Trophoblast cell (in vitro differentiated cells and primary cell): ENCODE measurements at regions not wholly inside any gene's neighbourhood (a gene's known extent, or its start where the extent isn't known, plus 50 kb on each side); places are given as distances from the start of the nearest gene placed in this dataset.

Experiments
- DNase-seq, 2 donors: peaks; one replicate each; pipeline ENCODE4 v3.0.0-alpha.2; 2016
- H2AFZ ChIP-seq: 2 replicates; pipeline ENCODE4 v1.6.1; 2013; ENCODE audit warnings: low read length, moderate library complexity, mild to moderate bottlenecking; ENCODE audit not compliant: insufficient read depth, poor library complexity
- H2AK5ac ChIP-seq: 2 replicates; pipeline ENCODE4 v1.6.1; 2013; ENCODE audit warnings: mild to moderate bottlenecking, low read length
- H2BK120ac ChIP-seq: 2 replicates; pipeline ENCODE4 v1.6.1; 2013; ENCODE audit warnings: low read length, mild to moderate bottlenecking, moderate library complexity; ENCODE audit not compliant: insufficient read depth, poor library complexity
- H2BK12ac ChIP-seq: 2 replicates; pipeline ENCODE4 v1.6.1; 2013; ENCODE audit warnings: mild to moderate bottlenecking, low read length, moderate library complexity
- H2BK5ac ChIP-seq: 2 replicates; pipeline ENCODE4 v1.6.1; 2013; ENCODE audit warnings: low read length, low read depth, moderate library complexity, mild to moderate bottlenecking; ENCODE audit not compliant: poor library complexity
- H3K14ac ChIP-seq: 2 replicates; pipeline ENCODE4 v1.6.1; 2013; ENCODE audit warnings: mild to moderate bottlenecking, low read length
- H3K18ac ChIP-seq: 2 replicates; pipeline ENCODE4 v1.6.1; 2013; ENCODE audit warnings: mild to moderate bottlenecking, low read length
- H3K23ac ChIP-seq: 2 replicates; pipeline ENCODE4 v1.6.1; 2013; ENCODE audit warnings: low read length
- H3K27ac ChIP-seq: 2 replicates; pipeline ENCODE4 v1.5.1; 2013; ENCODE audit warnings: low read depth, mild to moderate bottlenecking, inconsistent platforms, low read length, moderate library complexity
- H3K27me3 ChIP-seq: 2 replicates; pipeline ENCODE4 v1.6.1; 2013; ENCODE audit warnings: inconsistent platforms, mild to moderate bottlenecking, low read length, moderate library complexity; ENCODE audit not compliant: insufficient read depth
- H3K36me3 ChIP-seq, 2 experiments: 1 replicate in 1 of 2; 2 replicates in 1 of 2; pipeline ENCODE4 v1.6.1; 2013; ENCODE audit warnings: low read length in 2 of 2, mild to moderate bottlenecking in 2 of 2, moderate library complexity in 1 of 2; ENCODE audit not compliant: insufficient read depth in 2 of 2, control insufficient read depth in 1 of 2
- H3K4ac ChIP-seq: 2 replicates; pipeline ENCODE4 v1.6.1; 2013; ENCODE audit warnings: low read depth, mild to moderate bottlenecking, low read length, moderate library complexity
- H3K4me1 ChIP-seq, 2 experiments: 1 replicate in 1 of 2; 2 replicates in 1 of 2; pipeline ENCODE4 v1.6.1; 2013; ENCODE audit warnings: low read length in 2 of 2, mild to moderate bottlenecking in 2 of 2, moderate library complexity in 1 of 2; ENCODE audit not compliant: insufficient read depth in 2 of 2, control insufficient read depth in 1 of 2
- H3K4me2 ChIP-seq: 2 replicates; pipeline ENCODE4 v1.6.1; 2013; ENCODE audit warnings: inconsistent platforms, mild to moderate bottlenecking, low read length, moderate library complexity
- H3K4me3 ChIP-seq: 2 replicates; pipeline ENCODE4 v1.5.1; 2013; ENCODE audit warnings: mild to moderate bottlenecking, low read depth, low read length, inconsistent platforms
- H3K79me1 ChIP-seq: one replicate; pipeline ENCODE4 v1.6.1; 2013; ENCODE audit warnings: low read length
- H3K79me2 ChIP-seq: 2 replicates; pipeline ENCODE4 v1.6.1; 2013; ENCODE audit warnings: low read length, mild to moderate bottlenecking; ENCODE audit not compliant: control insufficient read depth, insufficient read depth, poor library complexity
- H3K9ac ChIP-seq: 2 replicates; pipeline ENCODE4 v1.6.1; 2013; ENCODE audit warnings: mild to moderate bottlenecking, low read length
- H3K9me3 ChIP-seq: 2 replicates; pipeline ENCODE4 v1.6.1; 2013; ENCODE audit warnings: low read depth, mild to moderate bottlenecking, control low read depth, inconsistent platforms, low read length; ENCODE audit not compliant: insufficient read depth
- H4K12ac ChIP-seq: 2 replicates; pipeline ENCODE4 v1.6.1; 2013; ENCODE audit warnings: low read depth, mild to moderate bottlenecking, low read length, moderate library complexity
- H4K8ac ChIP-seq: 2 replicates; pipeline ENCODE4 v1.6.1; 2013; ENCODE audit warnings: low read depth, mild to moderate bottlenecking, low read length, moderate library complexity
- H4K91ac ChIP-seq: one replicate; pipeline ENCODE4 v1.6.1; 2013; ENCODE audit warnings: low read depth, mild to moderate bottlenecking, low read length, moderate library complexity
- WGBS: extraction: QIAGEN DNeasy Blood & Tissue Kit; methylation state at CpG from one replicate; pipeline ENCODE4 v1.1.7; 2013; ENCODE audit warnings: missing lambda C conversion rate; ENCODE audit not compliant: insufficient read length, insufficient coverage; ENCODE audit errors: extremely low coverage; 5-methylcytosine and 5-hydroxymethylcytosine counted together

DNA sequence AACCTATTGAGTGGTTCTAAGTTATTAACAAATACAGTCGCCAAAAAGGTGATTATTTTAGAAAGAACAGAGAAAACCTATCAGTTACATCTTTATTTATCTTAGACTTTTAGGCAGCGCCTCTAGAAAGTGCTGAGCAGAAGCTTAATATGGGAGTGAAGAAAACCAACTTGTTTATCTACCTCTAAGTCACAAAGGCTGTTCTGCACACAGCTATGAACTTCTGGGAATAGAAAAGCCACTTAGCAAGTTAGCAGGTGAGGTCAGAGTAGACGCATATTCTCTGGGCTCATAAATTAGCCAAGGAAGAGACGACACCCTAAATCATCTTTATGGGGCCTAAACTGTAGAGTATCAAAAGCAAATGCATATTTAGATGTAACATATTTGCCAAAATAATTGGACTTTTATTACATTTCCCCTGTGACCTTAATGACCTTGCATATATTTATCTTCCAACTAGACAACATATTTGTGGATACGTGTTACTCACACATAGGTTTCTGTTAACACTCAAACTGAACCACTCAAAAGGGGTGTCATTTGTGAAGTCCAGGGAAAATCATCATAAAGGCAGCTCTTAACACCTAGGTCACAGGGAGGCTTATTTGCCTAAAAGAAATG is 267.1 kb downstream of the ADGB start:
- peaks cover 8 to 13% of the 10 kb centered on the region in 2 experiments for H3K4me1 ChIP-seq
- no peak overlapping the region for H4K91ac ChIP-seq
- no peak overlapping the region for H2AK5ac ChIP-seq
- no peak overlapping the region for H4K8ac ChIP-seq
- H3K79me1 ChIP-seq: peaks cover 1% of the 10 kb centered on the region
- no peak for DNase-seq
- H3K36me3 ChIP-seq: no peaks in the 10 kb centered on the region
- H3K23ac ChIP-seq: no peak overlapping the region
- no CpG with 5 or more reads among the region's 5 CpGs for WGBS
- H3K79me2 ChIP-seq: no peaks in the 10 kb centered on the region
- no peak overlapping the region for H3K14ac ChIP-seq
- H3K9me3 ChIP-seq: no peaks in the 10 kb centered on the region
- H2BK12ac ChIP-seq: no peak overlapping the region
- no peak overlapping the region for H4K12ac ChIP-seq
- no peak overlapping the region for H2BK5ac ChIP-seq
- H3K4ac ChIP-seq: no peak overlapping the region
- no peak overlapping the region for H3K27ac ChIP-seq
- H2AFZ ChIP-seq: no peak overlapping the region
- no peaks in the 10 kb centered on the region for H3K27me3 ChIP-seq
- no peak overlapping the region for H2BK120ac ChIP-seq
- no peak overlapping the region for H3K4me3 ChIP-seq
- no peak overlapping the region for H3K9ac ChIP-seq
- no peak overlapping the region for H3K18ac ChIP-seq
- H3K4me2 ChIP-seq: no peak overlapping the region

DNA sequence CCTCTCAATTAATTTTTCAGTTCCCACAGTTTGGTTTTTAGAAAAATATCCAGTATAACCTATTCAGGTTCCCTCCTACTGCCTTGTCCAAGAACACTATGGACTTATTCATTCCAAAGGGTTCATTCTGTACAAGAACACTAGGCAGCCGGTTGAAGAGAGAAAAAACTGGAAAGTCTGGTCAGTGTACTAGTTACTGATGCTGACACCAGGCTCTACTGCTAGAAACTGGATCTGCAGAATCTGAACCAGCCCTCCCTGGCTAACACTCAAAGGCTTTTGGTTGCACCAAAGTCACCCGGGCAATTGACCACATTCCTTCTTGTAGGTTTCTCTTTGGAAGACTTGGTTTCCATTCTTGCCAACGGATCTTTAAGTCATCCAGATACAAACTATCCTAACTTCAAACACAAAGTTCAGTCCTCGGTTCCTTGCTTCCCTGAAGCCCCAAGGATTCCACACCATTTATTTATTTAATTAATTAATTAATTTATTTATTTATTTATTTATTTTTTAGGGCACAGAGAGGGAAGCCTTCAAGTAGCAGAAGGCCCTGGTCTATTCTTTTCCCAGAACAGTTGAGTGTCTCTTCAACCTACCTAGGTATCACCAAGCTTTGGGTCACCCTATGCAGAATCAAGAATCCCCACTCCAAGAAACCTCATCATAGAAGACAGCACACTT is 268.1 kb downstream of the ADGB start:
- Histone ChIP-seq H3K4me3 (no peak overlapping the region), H2AFZ (no peak overlapping the region), H3K9ac (no peak overlapping the region), H3K23ac (no peak overlapping the region), H2BK12ac (no peak overlapping the region), H3K4me2 (no peak overlapping the region), H3K79me1 (peaks cover 1% of the 10 kb centered on the region), H4K8ac (no peak overlapping the region), H3K27ac (no peak overlapping the region), H3K79me2 (no peaks in the 10 kb centered on the region), H3K36me3 (no peaks in the 10 kb centered on the region), H3K14ac (no peak overlapping the region), H4K91ac (no peak overlapping the region), H2BK5ac (no peak overlapping the region), H4K12ac (no peak overlapping the region), H3K4ac (no peak overlapping the region), H3K4me1 (peaks cover 8 to 13% of the 10 kb centered on the region in 2 experiments), H2AK5ac (no peak overlapping the region), H2BK120ac (no peak overlapping the region), H3K27me3 (no peaks in the 10 kb centered on the region), H3K18ac (no peak overlapping the region), H3K9me3 (no peaks in the 10 kb centered on the region)
- WGBS: no CpG with 5 or more reads among the region's 4 CpGs
- DNase-seq: peak in 1 of 2 donors; percentile 43

DNA sequence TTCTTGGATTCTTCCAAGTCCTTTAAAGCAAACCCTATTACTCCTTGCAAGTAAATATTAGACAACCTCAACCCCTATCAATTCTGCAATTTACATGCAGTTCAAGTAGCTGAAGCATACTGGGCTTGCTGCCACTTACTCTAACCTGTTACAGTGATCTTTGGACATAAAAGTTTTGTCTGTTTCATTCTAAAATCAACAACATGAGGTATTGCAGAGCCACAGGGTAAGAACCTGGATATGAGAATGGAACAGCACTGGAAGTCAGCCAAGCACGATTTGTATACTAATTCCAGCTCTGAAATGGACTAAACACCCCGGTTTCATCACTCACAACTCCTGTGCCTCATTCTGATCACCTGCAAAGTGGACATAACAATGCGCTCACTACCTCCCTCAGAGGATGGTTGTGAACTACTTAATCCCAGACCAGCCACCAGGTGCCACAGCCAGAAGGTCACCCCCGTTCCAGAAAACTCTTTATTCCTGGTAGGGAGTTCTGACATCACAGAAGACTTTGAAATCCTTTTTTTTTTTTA is 270.0 kb downstream of the ADGB start:
- Histone ChIP-seq H3K4me2 (no peak overlapping the region), H3K4ac (no peak overlapping the region), H3K18ac (no peak overlapping the region), H3K79me2 (no peaks in the 10 kb centered on the region), H2AK5ac (no peak overlapping the region), H3K9ac (no peak overlapping the region), H3K79me1 (peaks cover 1% of the 10 kb centered on the region), H2BK5ac (no peak overlapping the region), H3K23ac (no peak overlapping the region), H3K9me3 (no peaks in the 10 kb centered on the region), H3K27me3 (no peaks in the 10 kb centered on the region), H3K4me1 (peaks cover 8 to 13% of the 10 kb centered on the region in 2 experiments), H4K12ac (no peak overlapping the region), H2BK120ac (no peak overlapping the region), H4K91ac (no peak overlapping the region), H2AFZ (no peak overlapping the region), H3K4me3 (no peak overlapping the region), H3K36me3 (no peaks in the 10 kb centered on the region), H2BK12ac (no peak overlapping the region), H3K14ac (no peak overlapping the region), H3K27ac (no peak overlapping the region), H4K8ac (no peak overlapping the region)
- no peak for DNase-seq
- WGBS: no CpG with 5 or more reads among the region's 4 CpGs

DNA sequence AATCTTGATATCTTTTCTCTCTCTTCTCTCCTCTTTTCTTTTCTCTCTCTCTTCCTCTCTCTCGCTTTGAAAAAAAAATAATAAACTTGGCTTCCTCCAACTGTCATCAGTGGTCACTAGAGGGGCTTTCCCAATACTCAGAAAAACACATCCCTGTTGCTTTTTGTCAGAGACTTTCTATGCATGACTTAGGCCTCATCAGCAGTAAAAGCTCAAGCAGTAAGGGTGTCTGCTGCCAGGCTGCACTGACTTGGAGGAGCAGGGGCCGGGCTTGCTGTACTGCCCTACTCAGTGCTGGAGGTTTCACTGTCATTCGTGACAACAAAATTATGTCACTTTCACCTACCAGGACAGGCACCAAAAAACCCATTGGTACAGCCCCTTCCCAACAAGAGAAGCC is 272.0 kb downstream of the ADGB start:
- Histone ChIP-seq H3K4ac (no peak overlapping the region), H3K4me1 (peaks cover 2 to 7% of the 10 kb centered on the region in 2 experiments)

More for the DNA sequence above, 272.0 kb downstream of the ADGB start:
- Histone ChIP-seq H4K12ac (no peak overlapping the region), H2BK12ac (no peak overlapping the region), H3K4me3 (no peak overlapping the region), H2AK5ac (no peak overlapping the region), H2BK5ac (no peak overlapping the region), H3K36me3 (no peaks in the 10 kb centered on the region), H3K4me2 (no peak overlapping the region), H3K14ac (no peak overlapping the region), H3K9me3 (no peaks in the 10 kb centered on the region), H3K23ac (no peak overlapping the region), H2AFZ (no peak overlapping the region), H3K79me1 (no peaks in the 10 kb centered on the region), H3K18ac (no peak overlapping the region), H3K27me3 (no peaks in the 10 kb centered on the region), H4K91ac (no peak overlapping the region), H4K8ac (no peak overlapping the region), H3K79me2 (no peaks in the 10 kb centered on the region), H3K27ac (no peak overlapping the region), H3K9ac (no peak overlapping the region), H2BK120ac (no peak overlapping the region)
- DNase-seq: no peak
- WGBS: no CpG with 5 or more reads among the region's 3 CpGs
